GM23248 (cell line): ENCODE measurements at regions not wholly inside any gene's neighbourhood (a gene's known extent, or its start where the extent isn't known, plus 50 kb on each side); places are given as distances from the start of the nearest gene placed in this dataset.

Experiments used
- DNase-seq: peaks from one replicate; pipeline ENCODE4 v3.0.0-alpha.2; 2015
- H2AFZ ChIP-seq: fragments of 200-600 bp; sonication (generic); 2 replicates; pipeline ENCODE4 v1.6.1; 2016; ENCODE audit warnings: antibody characterized with exemption
- H3F3A ChIP-seq: fragments of 200-600 bp; sonication (generic); 2 replicates; pipeline ENCODE4 v1.6.1; 2016; ENCODE audit warnings: mild to moderate bottlenecking, antibody characterized with exemption, mixed run types; ENCODE audit not compliant: insufficient read depth
- H3K27ac ChIP-seq: fragments of 200-600 bp; sonication (generic); 2 replicates; pipeline ENCODE4 v1.5.1; 2016; ENCODE audit warnings: mild to moderate bottlenecking
- H3K27me3 ChIP-seq: fragments of 200-600 bp; sonication (generic); replicated peaks from 2 replicates; pipeline ENCODE4 v1.6.1; 2016; ENCODE audit warnings: mild to moderate bottlenecking; ENCODE audit not compliant: insufficient read depth
- H3K36me3 ChIP-seq: fragments of 200-600 bp; sonication (generic); 2 replicates; pipeline ENCODE4 v1.6.1; 2016; ENCODE audit warnings: low read depth, mild to moderate bottlenecking
- H3K4me1 ChIP-seq: fragments of 200-600 bp; sonication (generic); 2 replicates; pipeline ENCODE4 v1.6.1; 2016; ENCODE audit warnings: mild to moderate bottlenecking; ENCODE audit not compliant: insufficient read depth
- H3K4me2 ChIP-seq: fragments of 200-600 bp; sonication (generic); one replicate; pipeline ENCODE4 v1.6.1; 2016; ENCODE audit warnings: mild to moderate bottlenecking; ENCODE audit not compliant: unreplicated experiment
- H3K4me3 ChIP-seq: fragments of 200-600 bp; sonication (generic); 2 replicates; pipeline ENCODE4 v1.5.1; 2016; ENCODE audit warnings: mild to moderate bottlenecking
- H3K79me2 ChIP-seq: fragments of 200-600 bp; sonication (generic); 2 replicates; pipeline ENCODE4 v1.6.1; 2016; ENCODE audit warnings: mild to moderate bottlenecking; ENCODE audit not compliant: insufficient read depth
- H3K9ac ChIP-seq: fragments of 200-600 bp; sonication (generic); 2 replicates; pipeline ENCODE4 v1.6.1; 2016; ENCODE audit warnings: mild to moderate bottlenecking
- H3K9me2 ChIP-seq: fragments of 200-600 bp; sonication (generic); 2 replicates; pipeline ENCODE4 v1.6.1; 2016; ENCODE audit warnings: mixed run types, mild to moderate bottlenecking, moderate library complexity; ENCODE audit not compliant: insufficient read depth
- H3K9me3 ChIP-seq: fragments of 200-600 bp; sonication (generic); one replicate; pipeline ENCODE4 v1.6.1; 2017; ENCODE audit warnings: low read depth
- H4K20me1 ChIP-seq: fragments of 200-600 bp; sonication (generic); 2 replicates; pipeline ENCODE4 v1.6.0; 2016; ENCODE audit not compliant: insufficient read depth
- EZH2 ChIP-seq: fragments of 200-600 bp; sonication (generic); IDR thresholded peaks from 2 replicates; pipeline ENCODE4 v1.6.1; 2018; ENCODE audit warnings: antibody characterized with exemption, mild to moderate bottlenecking; ENCODE audit not compliant: insufficient read depth, poor library complexity, severe bottlenecking
- EZH2phosphoT487 ChIP-seq: fragments of 200-600 bp; sonication (generic); IDR thresholded peaks from 2 replicates; pipeline ENCODE4 v1.6.1; 2018; ENCODE audit warnings: antibody characterized with exemption, moderate library complexity, mild to moderate bottlenecking, low read depth; ENCODE audit not compliant: insufficient read depth
- WGBS, 2 experiments: methylation state at CpG; one replicate each; pipeline ENCODE4 v1.1.6; 2015 to 2017; ENCODE audit warnings: low lambda C conversion rate in 2 of 2, low coverage in 1 of 2; ENCODE audit errors: missing lambda C conversion rate in 2 of 2; 5-methylcytosine and 5-hydroxymethylcytosine counted together
- in situ Hi-C: fragments of 300-500 bp; cut with MboI; formaldehyde crosslinking; loops from 2 replicates; pipeline ENCODE4 v1.15.0; 2020

GRCh38 chr7:25408012-25408687 lies 179.9 kb upstream of the NPVF start:
- Histone ChIP-seq H3K4me2 (no peak overlapping the region), H2AFZ (no peak overlapping the region), H4K20me1 (no peaks in the 10 kb centered on the region), H3F3A (no peaks in the 10 kb centered on the region), H3K79me2 (no peaks in the 10 kb centered on the region), H3K9ac (no peak overlapping the region), H3K36me3 (no peaks in the 10 kb centered on the region), H3K9me2 (no peaks in the 10 kb centered on the region), H3K4me1 (no peaks in the 10 kb centered on the region), H3K4me3 (no peak overlapping the region), H3K9me3 (no peaks in the 10 kb centered on the region), H3K27ac (no peak overlapping the region), H3K27me3 (0 out of 2 replicates have a peak, but pooled peaks cover 4% of the 10 kb centered on the region)
- DNase-seq = no peak
- WGBS, 2 experiments = 48 to 51% methylated on average over 9 of the region's 9 CpGs
- in situ Hi-C loops = no loop called here
- no peak for TF ChIP-seq EZH2
- no peak for TF ChIP-seq EZH2phosphoT487

DNA sequence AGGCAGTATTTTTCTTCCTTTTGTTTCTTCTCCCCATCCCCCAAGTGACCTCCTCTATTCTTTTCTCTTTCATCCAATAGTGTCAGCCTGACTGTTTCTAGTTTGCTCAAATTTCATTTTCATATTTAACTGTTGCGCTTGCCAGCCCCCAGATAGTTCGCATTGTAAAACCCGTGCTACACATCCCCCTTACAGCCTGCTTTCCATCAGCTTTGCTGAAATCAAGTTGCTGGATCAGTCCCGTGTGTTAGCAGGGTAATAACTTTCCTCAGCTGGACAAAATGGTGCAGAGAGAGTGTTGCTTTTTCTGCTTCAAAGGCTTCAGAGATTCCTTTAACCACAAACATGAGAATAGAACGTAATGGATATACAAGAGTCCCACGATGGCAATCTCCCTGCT lies 180.6 kb upstream of the NPVF start:
- H3K79me2 ChIP-seq = no peaks in the 10 kb centered on the region
- no peak overlapping the region for H2AFZ ChIP-seq
- H3K4me1 ChIP-seq = no peaks in the 10 kb centered on the region
- no peak overlapping the region for H3K27ac ChIP-seq
- H3K4me3 ChIP-seq = no peak overlapping the region
- H3K36me3 ChIP-seq = no peaks in the 10 kb centered on the region
- H3K4me2 ChIP-seq = no peak overlapping the region
- no peaks in the 10 kb centered on the region for H3K9me3 ChIP-seq
- TF ChIP-seq EZH2 (no peak), EZH2phosphoT487 (no peak)
- 0 out of 2 replicates have a peak, but pooled peaks cover 4% of the 10 kb centered on the region for H3K27me3 ChIP-seq
- no peaks in the 10 kb centered on the region for H3K9me2 ChIP-seq
- H3F3A ChIP-seq = no peaks in the 10 kb centered on the region
- in situ Hi-C loops = no loop called here
- H4K20me1 ChIP-seq = no peaks in the 10 kb centered on the region
- WGBS, 2 experiments = 55 to 65% methylated on average over 6 of the region's 6 CpGs
- no peak for DNase-seq
- no peak overlapping the region for H3K9ac ChIP-seq

DNA sequence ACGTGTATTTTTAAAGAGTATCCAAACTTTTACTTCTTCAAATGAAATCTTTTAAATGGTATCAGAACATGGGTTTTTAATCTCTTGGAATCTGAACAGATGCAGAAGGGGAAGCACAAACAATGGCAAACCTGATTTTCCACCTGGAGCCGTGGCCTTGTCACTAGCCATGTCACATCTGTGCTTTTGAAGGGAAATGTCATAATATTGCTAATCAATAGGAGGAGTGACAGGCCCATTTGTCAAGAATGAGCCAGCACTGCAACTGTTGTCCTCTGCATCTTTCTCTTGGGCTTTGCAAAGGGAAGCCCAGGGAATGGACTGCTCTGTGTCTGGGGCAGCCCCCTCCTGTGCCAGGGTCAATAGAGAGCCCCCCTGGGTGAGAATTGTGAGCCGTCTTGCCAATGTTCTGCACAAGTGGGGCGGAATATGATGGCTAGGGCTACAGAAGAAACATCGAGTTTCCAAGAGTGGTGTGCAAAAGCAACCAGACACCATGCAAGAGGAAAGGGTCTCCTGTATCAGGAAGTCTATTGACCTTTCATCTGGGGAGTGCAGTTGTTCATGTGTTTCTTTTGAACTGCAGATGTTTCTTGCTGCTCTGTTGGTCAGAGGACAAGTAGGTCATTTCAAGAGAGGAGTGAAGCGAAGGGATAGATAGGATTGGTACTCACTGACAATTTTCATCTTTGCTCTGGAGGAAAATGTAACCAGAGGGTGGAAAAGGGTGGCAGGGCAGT lies 181.8 kb upstream of the NPVF start:
- 0 out of 2 replicates have a peak, but pooled peaks cover 4% of the 10 kb centered on the region for H3K27me3 ChIP-seq
- no peak for TF ChIP-seq EZH2
- H4K20me1 ChIP-seq = no peaks in the 10 kb centered on the region
- no peaks in the 10 kb centered on the region for H3F3A ChIP-seq
- H3K36me3 ChIP-seq = no peaks in the 10 kb centered on the region
- H3K79me2 ChIP-seq = no peaks in the 10 kb centered on the region
- in situ Hi-C loops = no loop called here
- H3K9ac ChIP-seq = no peak overlapping the region
- WGBS, 2 experiments = 47 to 49% methylated on average over 6 of the region's 6 CpGs
- no peaks in the 10 kb centered on the region for H3K4me1 ChIP-seq
- H3K9me3 ChIP-seq = no peaks in the 10 kb centered on the region
- H3K4me2 ChIP-seq = no peak overlapping the region
- no peak overlapping the region for H3K4me3 ChIP-seq
- no peak overlapping the region for H2AFZ ChIP-seq
- no peak for DNase-seq
- no peaks in the 10 kb centered on the region for H3K9me2 ChIP-seq
- H3K27ac ChIP-seq = no peak overlapping the region

GRCh38 chr7:25420771-25421170 lies 192.5 kb upstream of the NPVF start:
- Histone ChIP-seq H3K79me2 (no peaks in the 10 kb centered on the region), H2AFZ (no peak overlapping the region), H3K36me3 (no peaks in the 10 kb centered on the region), H3K27me3 (no peaks in the 10 kb centered on the region), H3K9me3 (no peaks in the 10 kb centered on the region), H3K4me1 (no peaks in the 10 kb centered on the region), H3K9ac (no peak overlapping the region), H3F3A (no peaks in the 10 kb centered on the region), H3K9me2 (no peaks in the 10 kb centered on the region), H3K4me3 (no peak overlapping the region), H3K4me2 (no peak overlapping the region), H4K20me1 (no peaks in the 10 kb centered on the region), H3K27ac (no peak overlapping the region)
- WGBS, 2 experiments = 42 to 50% methylated on average over 3 of the region's 3 CpGs
- in situ Hi-C loops = no loop called here
- TF ChIP-seq EZH2phosphoT487 (no peak), EZH2 (no peak)
- DNase-seq = no peak
